ENCODE measurements at regions not wholly inside any gene's neighbourhood (a gene's known extent, or its start where the extent isn't known, plus 50 kb on each side); places are given as distances from the start of the nearest gene placed in this dataset.
"Not testable (repeated sequence)": the region's sequence is repeated elsewhere in the genome, so short reads cannot be mapped to it uniquely, and the experiment has no call there.

- no peak for DNase-seq (ENCODE audit: low read depth)
These were observed 250.2 kb downstream of the RRAGC start for GRCh38 chr1:38609166-38610025.

DNA sequence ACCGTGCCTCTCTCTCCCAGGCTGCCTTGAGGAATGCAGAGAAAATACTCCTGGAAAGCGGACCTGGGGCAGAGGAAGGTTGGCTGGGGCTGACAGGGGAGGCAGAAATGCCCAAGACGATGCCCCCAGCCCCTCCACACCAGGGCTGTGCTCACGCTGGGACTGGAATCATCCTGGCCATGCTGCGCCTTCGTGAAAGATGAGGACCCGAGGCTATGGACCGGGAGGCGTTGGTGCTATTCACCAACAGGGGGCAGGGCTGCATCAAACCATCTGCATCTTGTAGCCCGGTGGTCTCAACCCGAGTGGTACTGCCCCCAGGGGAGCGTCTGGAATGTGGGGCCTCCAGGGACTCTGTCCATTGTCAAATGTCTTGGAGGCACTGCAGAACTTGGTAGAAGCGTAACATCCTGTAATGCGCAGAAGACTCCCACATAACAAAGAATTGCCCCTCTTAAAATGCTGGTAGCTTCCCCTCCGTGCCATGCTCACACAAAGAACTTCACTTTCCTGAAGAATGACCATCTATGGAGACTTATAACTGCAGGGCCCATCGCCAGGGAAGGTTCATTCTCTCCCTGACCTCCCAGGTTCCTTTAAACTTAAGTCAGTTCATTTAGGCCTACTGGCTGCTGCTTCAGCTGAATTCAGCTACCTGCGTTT is 251.2 kb downstream of the RRAGC start:
- DNase-seq (ENCODE audit: low read depth): no peak

- DNase-seq (ENCODE audit: low read depth): no peak
These were observed 252.0 kb downstream of the RRAGC start for GRCh38 chr1:38607526-38607925.

- DNase-seq (ENCODE audit: low read depth): no peak
These were observed 254.5 kb downstream of the RRAGC start for GRCh38 chr1:38605063-38605462.

GRCh38 chr1:38603907-38604306 is 255.7 kb downstream of the RRAGC start:
- no peak for DNase-seq (ENCODE audit: low read depth)

GRCh38 chr1:38600905-38601304 is 258.7 kb downstream of the RRAGC start:
- DNase-seq (ENCODE audit: low read depth): no peak

- no peak for DNase-seq (ENCODE audit: low read depth)
These were observed 259.3 kb downstream of the RRAGC start for GRCh38 chr1:38600286-38600685.

- DNase-seq (ENCODE audit: low read depth): no peak
These were observed 261.5 kb downstream of the RRAGC start for GRCh38 chr1:38598118-38598517.

DNA sequence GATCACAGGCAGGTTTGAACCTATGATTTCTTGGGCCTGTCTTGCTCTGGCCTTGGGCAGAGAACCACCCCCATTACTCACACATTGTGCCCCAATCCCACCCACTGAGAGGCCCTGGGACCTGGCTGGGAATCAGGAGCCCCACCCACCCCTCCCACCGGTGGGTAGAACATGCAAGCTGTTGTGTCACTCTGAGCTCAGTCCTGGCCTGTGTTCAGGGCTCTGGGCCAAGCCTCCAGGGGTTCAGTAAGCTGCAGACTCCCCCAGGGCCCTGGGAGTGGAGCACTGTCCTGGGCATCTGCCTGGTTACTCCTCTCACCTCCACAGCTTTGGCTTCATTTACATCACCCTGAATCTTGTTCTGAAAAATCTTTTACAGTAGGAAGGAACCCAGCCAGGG is 270.5 kb downstream of the RRAGC start:
- no peak for DNase-seq (ENCODE audit: low read depth)

GRCh38 chr1:38587766-38588165 is 271.8 kb downstream of the RRAGC start:
- DNase-seq (ENCODE audit: low read depth): no peak

- peak; percentile 12 for DNase-seq (ENCODE audit: low read depth)
These were observed 272.5 kb downstream of the RRAGC start for GRCh38 chr1:38586993-38587646.

DNA sequence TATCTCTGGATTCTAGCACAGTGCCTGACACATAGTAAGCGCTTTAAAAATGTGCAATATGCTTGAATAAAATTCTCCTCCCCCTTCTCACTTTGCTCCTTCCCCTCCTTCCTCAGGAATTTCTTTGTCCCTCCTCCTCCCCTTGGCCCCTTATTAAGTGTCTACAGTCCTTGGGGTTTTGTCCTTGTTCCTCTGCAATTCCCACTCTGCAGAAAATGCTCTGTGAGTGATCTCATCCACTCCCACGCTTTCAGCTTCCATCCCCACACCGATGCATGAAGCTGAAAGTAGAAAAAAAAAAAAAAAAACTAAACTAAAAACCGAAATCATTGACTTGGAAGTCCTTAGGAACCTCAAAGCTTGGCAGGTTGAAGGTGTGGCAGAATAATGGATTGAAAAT is 273.6 kb downstream of the RRAGC start:
- no peak for DNase-seq (ENCODE audit: low read depth)

DNA sequence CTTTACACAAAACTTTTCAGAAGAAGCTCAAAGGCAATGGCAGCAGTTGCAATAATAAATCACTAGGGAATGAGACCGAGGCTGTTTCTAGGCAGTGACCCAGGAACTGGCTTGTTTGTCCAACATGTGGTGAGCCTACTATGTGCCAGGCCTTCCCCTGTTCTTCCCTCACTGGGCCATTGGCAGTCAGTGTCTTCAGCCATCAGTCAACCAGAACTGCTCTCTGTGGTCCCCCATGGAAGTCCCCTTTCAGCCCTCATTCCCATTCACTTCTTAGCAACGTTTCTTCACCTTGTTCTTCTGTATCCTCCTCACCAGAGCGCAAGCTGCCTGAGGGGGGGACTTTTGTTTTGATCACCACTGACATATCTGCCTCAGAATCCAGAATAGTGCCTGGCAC is 274.1 kb downstream of the RRAGC start:
- DNase-seq (ENCODE audit: low read depth): no peak

- DNase-seq (ENCODE audit: low read depth): no peak
These were observed 274.9 kb downstream of the RRAGC start for GRCh38 chr1:38584448-38585355.

DNA sequence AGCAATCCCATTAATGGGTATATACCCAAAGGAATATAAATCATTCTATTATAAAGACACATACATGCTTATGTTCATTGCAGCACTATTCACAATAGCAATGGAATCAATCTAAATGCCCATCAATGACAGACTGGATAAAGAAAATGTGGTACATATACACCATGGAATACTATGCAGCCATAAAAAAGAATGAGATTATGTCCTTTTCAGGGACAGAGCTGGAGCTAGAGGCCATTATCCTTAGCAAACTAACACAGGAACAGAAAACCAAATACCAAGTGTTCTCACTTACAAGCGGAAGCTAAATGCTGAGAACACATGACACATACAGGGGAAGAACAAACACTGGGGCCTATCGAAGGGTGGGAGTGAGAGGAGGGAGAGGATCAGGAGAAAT is 276.3 kb downstream of the RRAGC start:
- DNase-seq (ENCODE audit: low read depth): not testable (repeated sequence)

DNA sequence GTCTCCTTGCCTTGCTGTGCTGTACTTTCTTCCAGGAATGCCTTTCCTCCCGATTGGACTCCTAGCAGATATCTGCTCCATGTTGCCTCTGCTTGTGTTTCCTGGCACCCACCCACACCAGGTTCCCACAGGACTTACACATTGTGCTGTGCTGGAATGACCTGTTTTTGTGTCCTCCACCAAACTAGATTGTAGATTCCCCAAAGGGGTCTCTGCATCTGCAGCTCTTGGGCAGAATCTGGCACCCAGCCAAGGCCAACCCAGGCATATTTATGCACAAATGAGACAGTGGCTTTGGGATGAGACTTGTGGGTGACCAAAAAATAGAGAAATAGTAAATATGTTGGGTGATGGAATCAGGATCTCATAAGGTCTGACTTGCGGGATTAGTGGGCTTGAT is 278.2 kb downstream of the RRAGC start:
- DNase-seq (ENCODE audit: low read depth): no peak

GRCh38 chr1:38580594-38580993 is 279.0 kb downstream of the RRAGC start:
- DNase-seq (ENCODE audit: low read depth): no peak

- DNase-seq (ENCODE audit: low read depth): no peak
These were observed 280.5 kb downstream of the RRAGC start for GRCh38 chr1:38579056-38579455.

DNA sequence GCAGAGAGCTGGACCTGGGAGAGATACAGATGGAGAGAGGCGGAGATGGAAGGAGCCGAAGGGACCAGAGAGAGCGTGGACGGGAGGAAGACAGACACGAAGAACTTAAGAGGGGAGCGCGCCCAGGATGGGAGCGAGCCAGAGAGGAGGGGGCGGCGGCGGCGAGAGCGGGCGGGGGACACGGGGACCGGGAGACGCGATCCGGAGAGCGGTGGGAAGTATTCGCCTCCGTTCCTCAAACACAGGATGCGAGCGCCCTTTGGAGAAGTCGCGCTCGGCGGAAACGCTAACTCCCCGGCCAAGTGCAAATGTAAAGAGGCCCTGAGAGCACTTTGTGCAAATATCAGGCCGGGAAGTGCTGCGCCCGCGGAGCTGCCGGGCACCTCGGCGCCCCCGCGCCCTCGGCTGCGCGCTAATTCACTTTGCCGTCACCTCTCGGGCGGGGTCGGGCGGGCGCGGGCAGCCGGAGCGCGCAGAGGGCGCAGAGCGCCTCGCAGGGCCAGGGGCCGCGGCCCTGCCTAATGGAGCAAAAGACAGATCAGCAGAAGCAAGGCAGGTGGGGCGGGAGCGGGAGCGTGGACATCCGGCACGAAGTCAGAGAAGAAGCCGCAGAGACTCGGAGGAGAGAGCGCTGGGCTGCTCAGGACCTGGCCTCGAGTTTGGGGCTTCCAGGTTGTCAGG is 281.2 kb downstream of the RRAGC start:
- DNase-seq (ENCODE audit: low read depth): no peak

GRCh38 chr1:38577937-38578270 is 281.7 kb downstream of the RRAGC start:
- DNase-seq (ENCODE audit: low read depth): no peak

DNA sequence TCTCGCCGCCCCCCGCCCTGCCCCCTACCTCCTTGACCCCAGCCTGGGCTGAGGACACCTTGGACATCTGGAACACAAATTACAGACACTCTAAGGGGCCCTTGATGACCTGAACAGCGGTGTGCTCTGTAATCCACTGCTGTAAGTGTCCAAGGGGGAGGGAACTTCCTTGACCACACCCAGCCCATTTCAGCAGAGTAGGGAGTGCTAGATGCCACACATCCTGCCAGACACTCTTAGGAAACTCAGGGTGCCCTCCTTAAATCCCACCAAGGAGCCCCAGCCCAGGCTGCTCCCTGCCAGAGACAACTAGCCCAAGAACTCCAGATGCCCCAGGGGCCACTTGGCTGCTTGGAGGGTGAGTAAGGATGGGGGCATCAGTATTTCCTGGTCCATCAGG is 282.2 kb downstream of the RRAGC start:
- no peak for DNase-seq (ENCODE audit: low read depth)
